Stimulated activated CD4-positive, alpha-beta T cell treated with anti-CD3 and anti-CD28 coated beads, Interleukin-15, amount 100 ng/mL, for 1 hour (primary cell): ENCODE measurements at regions not wholly inside any gene's neighbourhood (a gene's known extent, or its start where the extent isn't known, plus 50 kb on each side); places are given as distances from the start of the nearest gene placed in this dataset.
"Not testable (repeated sequence)": the region's sequence is repeated elsewhere in the genome, so short reads cannot be mapped to it uniquely, and the experiment has no call there.

Experiments used
- DNase-seq, 2 donors: peaks; one replicate each; pipeline ENCODE4 v3.0.0-alpha.2; 2020; ENCODE audit warnings: low read depth in 1 of 2, low spot score in 1 of 2

DNA sequence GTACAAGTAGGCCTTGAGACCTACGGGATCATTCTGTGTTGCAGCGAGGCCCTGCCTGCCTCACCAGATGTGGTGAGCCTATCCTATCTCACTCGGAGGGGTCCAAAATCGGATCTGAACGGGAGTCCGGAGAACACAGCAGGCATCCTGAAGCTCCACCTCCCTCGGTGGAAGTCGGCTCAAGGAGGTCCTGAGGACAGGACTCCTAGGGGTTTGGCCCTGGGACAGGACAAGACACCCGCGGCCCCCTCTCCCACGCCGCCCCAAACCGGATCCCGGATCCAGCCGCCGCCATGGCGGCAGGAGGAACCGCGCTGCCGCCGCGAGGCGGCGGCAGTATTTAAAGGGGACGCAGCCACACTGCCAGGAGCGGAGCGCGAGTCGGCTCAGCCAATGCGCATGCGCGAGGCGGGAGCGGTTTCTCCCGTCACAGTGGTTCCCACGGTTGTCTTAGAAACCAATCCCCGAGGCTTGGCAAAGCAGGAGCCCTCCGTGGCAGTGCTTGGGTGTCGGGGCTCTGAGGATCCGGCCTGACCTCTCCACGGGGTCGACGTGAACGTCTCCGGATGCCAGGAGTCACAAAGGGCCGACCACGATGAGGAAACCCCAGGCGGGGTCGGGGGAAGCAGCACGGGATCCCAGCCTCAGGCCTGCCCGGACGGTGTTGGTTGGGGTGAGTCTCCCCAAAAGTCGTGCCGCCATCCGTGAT, 454.6 kb upstream of the ZNG1F start:
- peak in 1 of 2 donors; percentile 50 for DNase-seq

DNA sequence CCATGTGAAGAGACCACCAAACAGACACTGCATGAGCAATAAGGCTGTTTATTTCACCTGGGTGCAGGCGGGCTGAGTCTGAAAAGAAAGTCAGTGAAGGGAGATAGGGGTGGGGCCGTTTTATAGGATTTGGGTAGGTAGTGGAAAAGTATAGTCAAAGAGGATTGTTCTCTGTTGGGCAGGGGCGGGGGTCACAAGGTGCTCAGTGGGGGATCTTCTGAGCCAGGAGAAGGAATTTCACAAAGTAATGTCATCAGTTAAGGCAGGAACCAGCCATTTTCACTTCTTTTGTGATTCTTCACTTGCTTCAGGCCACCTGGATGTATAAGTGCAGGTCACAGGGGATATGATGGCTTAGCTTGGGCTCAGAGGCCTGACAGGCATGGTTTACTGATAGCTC, 444.6 kb upstream of the ZNG1F start:
- DNase-seq = not testable (repeated sequence)

DNA sequence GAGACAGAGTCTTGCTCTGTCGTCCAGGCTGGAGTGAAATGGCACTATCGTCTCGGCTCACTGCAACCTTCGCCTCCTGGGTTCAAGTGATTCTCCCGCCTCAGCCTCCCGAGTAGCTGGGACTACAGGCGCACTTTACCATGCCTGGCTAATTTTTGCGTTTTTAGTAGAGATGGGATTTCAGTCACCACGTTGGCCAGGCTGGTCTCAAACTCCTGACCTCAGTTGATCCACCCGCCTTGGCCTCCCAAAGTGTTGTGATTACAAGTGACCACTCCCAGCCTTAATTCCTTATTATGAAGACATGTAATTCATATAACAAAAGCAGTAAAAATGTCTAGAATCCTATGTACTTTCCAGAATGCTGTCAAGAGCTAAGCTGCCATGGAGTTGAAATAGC, 434.5 kb upstream of the ZNG1F start:
- not testable (repeated sequence) for DNase-seq

DNA sequence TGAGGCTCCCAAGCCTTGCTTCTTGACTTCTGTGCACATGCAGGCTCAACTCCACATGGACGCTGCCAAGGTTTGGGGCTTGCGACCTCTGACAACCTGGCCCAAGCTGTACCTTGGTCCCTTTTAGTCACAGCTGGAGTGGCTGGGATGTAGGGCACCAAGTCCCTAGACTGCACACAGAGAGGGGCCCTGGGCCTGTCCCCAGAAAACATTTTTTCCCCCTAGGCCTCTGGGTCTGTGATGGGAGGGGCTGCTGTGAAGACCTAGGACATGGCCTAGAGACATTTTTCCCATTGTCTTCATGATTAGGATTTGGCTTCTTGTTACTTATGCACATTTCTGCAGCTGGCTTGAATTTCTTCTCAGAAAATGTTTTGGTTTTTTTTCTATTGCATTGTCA, 430.1 kb upstream of the ZNG1F start:
- not testable (repeated sequence) for DNase-seq

DNA sequence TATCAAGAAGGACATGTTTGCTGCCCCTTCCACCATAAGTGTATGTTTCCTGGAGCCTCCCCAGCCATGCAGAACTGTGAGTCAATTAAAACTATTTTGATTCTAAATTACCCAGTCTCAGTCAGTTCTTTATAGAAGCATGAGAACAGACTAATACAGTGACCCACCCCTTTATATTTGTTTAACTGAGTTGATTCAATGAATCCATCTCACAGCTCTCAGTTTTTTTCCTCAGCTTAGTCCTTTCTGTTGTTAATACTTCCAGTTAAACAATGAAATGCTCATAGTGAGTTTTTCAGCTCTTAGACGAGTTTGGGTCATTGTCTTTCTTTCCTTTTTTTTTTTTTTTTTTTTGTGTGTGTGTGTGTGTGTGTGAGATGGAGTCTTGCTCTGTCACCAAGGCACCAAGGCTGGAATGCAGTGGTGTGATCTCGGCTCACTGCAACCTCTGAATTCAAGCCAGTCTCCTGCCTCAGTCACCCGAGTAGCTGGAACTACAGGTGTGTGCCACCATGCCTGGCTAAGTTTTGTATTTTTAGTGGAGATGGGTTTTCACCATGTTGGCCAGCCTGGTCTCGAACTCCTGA, 417.9 kb upstream of the ZNG1F start:
- DNase-seq = not testable (repeated sequence)

DNA sequence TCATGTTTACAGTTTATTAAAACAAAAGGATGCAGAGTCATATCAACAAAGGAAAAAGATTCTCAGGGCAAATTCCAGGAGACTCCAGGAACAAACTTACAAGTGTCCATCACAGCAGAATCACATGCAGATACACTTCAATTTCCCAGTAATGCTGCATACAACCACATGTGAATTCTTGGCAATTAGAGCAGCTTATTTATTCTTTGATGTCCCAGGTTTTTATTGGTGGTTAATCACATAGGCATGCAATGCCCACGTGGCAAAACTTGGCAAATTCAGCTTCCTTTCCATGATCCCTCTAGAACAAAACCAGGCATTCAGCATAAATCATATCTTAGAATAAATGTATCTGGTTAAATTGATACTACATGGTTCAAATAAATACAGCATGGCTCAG, 376.5 kb upstream of the ZNG1F start:
- not testable (repeated sequence) for DNase-seq
